Neutrophil (primary cell): ENCODE measurements at regions not wholly inside any gene's neighbourhood (a gene's known extent, or its start where the extent isn't known, plus 50 kb on each side); places are given as distances from the start of the nearest gene placed in this dataset.

ENCODE experiments used
- H3K27ac ChIP-seq: fragments of 200-600 bp; sonication (generic); 2 replicates; pipeline ENCODE4 v1.5.1; 2016; ENCODE audit warnings: mild to moderate bottlenecking, moderate library complexity
- H3K27me3 ChIP-seq: fragments of 200-600 bp; sonication (generic); 2 replicates; pipeline ENCODE4 v1.6.0; 2016; ENCODE audit warnings: mild to moderate bottlenecking
- H3K36me3 ChIP-seq: fragments of 200-600 bp; sonication (generic); 2 replicates; pipeline ENCODE4 v1.5.1; 2017
- H3K4me1 ChIP-seq, 2 experiments: fragments of 200-600 bp in 1 of 2; sonication (generic) in 1 of 2; 1 replicate in 1 of 2; 2 replicates in 1 of 2; pipeline versions ENCODE4 v1.5.1 to v1.6.1; 2013 to 2016; ENCODE audit warnings: low read depth in 1 of 2, low read length in 1 of 2, mild to moderate bottlenecking in 1 of 2, moderate library complexity in 1 of 2; ENCODE audit not compliant: control insufficient read depth in 1 of 2, insufficient read depth in 1 of 2
- H3K4me3 ChIP-seq, 2 experiments: fragments of 200-600 bp in 1 of 2; sonication (generic) in 1 of 2; 1 replicate in 1 of 2; 2 replicates in 1 of 2; pipeline ENCODE4 v1.5.1; 2013 to 2016; ENCODE audit warnings: low read depth in 1 of 2, low read length in 1 of 2, mild to moderate bottlenecking in 1 of 2, moderate library complexity in 1 of 2
- H3K9me3 ChIP-seq: fragments of 200-600 bp; sonication (generic); 2 replicates; pipeline ENCODE4 v1.5.1; 2016
- TF ChIP-seq, protein P1 (sequence below): fragments of 200-600 bp; sonication (generic); IDR thresholded peaks from 2 replicates; pipeline ENCODE4 v1.5.1; 2016; ENCODE audit warnings: antibody characterized with exemption

DNA sequence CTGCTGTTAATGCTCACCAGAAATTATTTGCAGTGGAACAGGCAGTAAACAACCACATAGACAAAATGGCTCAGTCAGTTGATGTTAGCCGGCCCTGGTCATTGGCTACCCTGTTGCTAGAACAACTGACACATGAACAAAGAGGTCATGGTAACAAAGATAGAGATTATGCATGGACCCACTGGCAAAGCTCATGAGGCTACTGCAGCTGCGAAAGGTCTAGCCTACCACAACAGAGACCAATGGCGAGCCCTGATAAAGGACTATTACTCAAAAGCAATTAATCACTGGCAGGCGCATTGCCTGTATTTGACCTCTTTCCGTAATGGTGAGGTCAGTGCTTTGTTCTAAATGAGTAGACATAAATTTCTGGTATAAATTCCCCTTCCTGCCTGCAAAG is 474.2 kb downstream of the DSC3 start:
- no peaks in the 10 kb centered on the region for H3K9me3 ChIP-seq
- H3K4me3 ChIP-seq = no peak overlapping the region
- H3K36me3 ChIP-seq = no peaks in the 10 kb centered on the region
- TF ChIP-seq, protein P1, sequence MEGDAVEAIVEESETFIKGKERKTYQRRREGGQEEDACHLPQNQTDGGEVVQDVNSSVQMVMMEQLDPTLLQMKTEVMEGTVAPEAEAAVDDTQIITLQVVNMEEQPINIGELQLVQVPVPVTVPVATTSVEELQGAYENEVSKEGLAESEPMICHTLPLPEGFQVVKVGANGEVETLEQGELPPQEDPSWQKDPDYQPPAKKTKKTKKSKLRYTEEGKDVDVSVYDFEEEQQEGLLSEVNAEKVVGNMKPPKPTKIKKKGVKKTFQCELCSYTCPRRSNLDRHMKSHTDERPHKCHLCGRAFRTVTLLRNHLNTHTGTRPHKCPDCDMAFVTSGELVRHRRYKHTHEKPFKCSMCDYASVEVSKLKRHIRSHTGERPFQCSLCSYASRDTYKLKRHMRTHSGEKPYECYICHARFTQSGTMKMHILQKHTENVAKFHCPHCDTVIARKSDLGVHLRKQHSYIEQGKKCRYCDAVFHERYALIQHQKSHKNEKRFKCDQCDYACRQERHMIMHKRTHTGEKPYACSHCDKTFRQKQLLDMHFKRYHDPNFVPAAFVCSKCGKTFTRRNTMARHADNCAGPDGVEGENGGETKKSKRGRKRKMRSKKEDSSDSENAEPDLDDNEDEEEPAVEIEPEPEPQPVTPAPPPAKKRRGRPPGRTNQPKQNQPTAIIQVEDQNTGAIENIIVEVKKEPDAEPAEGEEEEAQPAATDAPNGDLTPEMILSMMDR = no peak
- no peaks in the 10 kb centered on the region for H3K4me1 ChIP-seq
- no peak overlapping the region for H3K27ac ChIP-seq
- no peaks in the 10 kb centered on the region for H3K27me3 ChIP-seq

DNA sequence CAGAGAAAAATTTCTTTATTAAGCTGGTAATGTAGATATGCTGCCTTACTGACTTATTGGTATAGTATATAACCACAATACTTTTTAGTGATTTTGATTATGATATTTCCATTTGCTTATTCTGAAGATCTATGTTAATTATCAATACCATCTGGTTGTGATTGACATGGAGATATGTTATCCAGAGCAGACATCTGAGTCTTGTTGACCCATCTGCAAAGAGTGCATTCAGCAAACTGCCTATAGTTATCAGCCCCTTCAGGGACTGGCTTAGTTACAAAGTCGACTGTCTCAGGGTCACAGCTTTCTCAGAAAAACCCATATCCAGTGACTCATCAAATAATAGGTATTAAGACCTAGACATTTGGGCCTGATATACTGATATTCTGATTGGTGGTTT is 475.7 kb downstream of the DSC3 start:
- no peaks in the 10 kb centered on the region for H3K4me1 ChIP-seq
- no peak overlapping the region for H3K27ac ChIP-seq

DNA sequence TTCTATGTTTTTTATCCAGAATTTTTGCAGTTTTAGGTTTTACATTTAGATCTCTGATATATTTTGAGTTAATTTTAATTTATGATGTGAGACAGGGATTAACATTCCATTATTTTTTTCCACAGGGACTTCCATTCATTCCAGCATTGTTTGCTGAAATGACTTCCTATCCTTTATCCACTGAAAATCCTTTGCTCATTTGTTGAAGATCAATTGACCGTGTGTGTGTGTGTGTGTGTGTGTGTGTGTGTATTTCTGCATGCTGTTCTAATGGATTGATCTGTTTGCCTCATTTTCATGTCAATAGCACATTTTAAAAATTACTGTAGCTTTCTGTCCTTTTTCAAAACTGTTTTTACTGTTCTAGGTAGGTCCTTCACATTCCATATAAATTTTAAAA is 480.3 kb downstream of the DSC3 start:
- H3K27ac ChIP-seq = no peak overlapping the region
- TF ChIP-seq, protein P1 = no peak
- no peaks in the 10 kb centered on the region for H3K36me3 ChIP-seq
- no peaks in the 10 kb centered on the region for H3K9me3 ChIP-seq
- no peak overlapping the region for H3K4me3 ChIP-seq
- H3K27me3 ChIP-seq = no peaks in the 10 kb centered on the region
- H3K4me1 ChIP-seq = no peaks in the 10 kb centered on the region

More for the DNA sequence above, 475.7 kb downstream of the DSC3 start:
- Histone ChIP-seq H3K9me3 (no peaks in the 10 kb centered on the region), H3K4me3 (no peak overlapping the region), H3K36me3 (no peaks in the 10 kb centered on the region), H3K27me3 (no peaks in the 10 kb centered on the region)
- TF ChIP-seq, protein P1 = no peak

DNA sequence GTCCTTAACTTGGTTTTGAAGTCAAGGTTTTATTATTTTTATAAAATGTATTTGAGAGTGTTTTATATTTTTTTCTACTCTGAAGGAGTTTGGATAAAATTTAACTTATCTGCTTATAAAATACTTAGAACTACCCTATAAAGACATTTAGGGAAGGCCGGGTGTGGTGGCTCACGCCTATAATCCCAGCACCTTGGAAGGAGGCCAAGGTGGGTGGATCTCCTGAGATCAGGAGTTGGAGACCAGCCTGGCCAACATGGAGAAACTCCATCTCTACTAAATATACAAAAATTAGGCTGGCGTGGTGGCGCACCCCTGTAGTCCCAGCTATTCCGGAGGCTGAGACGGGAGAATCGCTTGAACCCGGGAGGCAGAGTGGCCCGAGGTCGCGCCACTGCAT is 486.4 kb downstream of the DSC3 start:
- TF ChIP-seq, protein P1 = no peak
- no peaks in the 10 kb centered on the region for H3K27me3 ChIP-seq
- no peak overlapping the region for H3K4me3 ChIP-seq

DNA sequence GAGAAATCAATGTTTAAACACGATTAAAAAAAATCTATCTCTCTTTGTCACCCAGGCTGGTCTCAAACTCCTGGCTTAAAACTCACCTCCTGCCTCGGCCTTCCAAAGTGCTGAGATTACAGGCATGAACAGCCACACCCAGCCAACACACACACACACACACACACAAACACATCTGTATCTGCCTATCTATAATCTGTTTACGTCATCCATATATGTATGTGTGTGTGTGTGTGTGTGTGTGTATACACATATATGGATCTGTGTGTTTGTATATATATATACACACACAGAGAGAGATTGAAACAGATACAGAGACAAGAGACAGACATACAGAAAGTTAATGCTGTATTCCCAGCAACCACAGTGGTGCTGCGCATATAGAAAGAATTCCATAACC is 497.1 kb downstream of the DSC3 start:
- TF ChIP-seq, protein P1 = no peak
- no peaks in the 10 kb centered on the region for H3K9me3 ChIP-seq
- H3K27ac ChIP-seq = no peak overlapping the region
- H3K27me3 ChIP-seq = no peaks in the 10 kb centered on the region
- no peak overlapping the region for H3K4me3 ChIP-seq
- H3K36me3 ChIP-seq = no peaks in the 10 kb centered on the region
- H3K4me1 ChIP-seq = no peaks in the 10 kb centered on the region

More for the DNA sequence above, 486.4 kb downstream of the DSC3 start:
- H3K27ac ChIP-seq = no peak overlapping the region
- H3K4me1 ChIP-seq = no peaks in the 10 kb centered on the region
- H3K36me3 ChIP-seq = no peaks in the 10 kb centered on the region
- no peaks in the 10 kb centered on the region for H3K9me3 ChIP-seq

DNA sequence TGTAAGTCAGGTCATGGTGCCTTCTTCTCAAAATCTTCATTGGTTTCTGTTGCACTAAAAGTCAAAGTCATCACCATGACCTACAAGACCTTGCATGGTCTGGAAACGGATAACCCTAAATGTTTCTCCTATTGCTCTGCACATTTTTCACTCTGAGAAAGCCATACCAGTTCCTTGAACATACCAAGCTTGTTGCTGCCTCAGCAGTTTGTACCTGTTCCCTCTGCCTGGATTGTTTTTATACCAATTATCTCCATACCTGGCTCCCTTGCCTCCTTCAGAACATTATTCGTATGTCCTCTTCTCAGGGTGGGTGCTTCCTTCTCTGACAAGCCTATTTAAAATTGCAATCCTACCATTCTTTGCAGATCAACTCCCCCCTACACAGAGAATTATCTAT is 498.4 kb downstream of the DSC3 start:
- Histone ChIP-seq H3K27ac (no peak overlapping the region), H3K9me3 (no peaks in the 10 kb centered on the region), H3K27me3 (no peaks in the 10 kb centered on the region), H3K4me3 (no peak overlapping the region), H3K4me1 (no peaks in the 10 kb centered on the region), H3K36me3 (no peaks in the 10 kb centered on the region)
- TF ChIP-seq, protein P1 = no peak
